HG03135 (cell line): ENCODE measurements at regions not wholly inside any gene's neighbourhood (a gene's known extent, or its start where the extent isn't known, plus 50 kb on each side); places are given as distances from the start of the nearest gene placed in this dataset.
"Not testable (repeated sequence)": the region's sequence is repeated elsewhere in the genome, so short reads cannot be mapped to it uniquely, and the experiment has no call there.

Experiments used
- ATAC-seq: cut with Tn5 transposase; IDR thresholded peaks from one replicate; pipeline ENCODE4 v1.9.1; 2021; ENCODE audit warnings: mild to moderate bottlenecking, moderate library complexity; ENCODE audit not compliant: unreplicated experiment

DNA sequence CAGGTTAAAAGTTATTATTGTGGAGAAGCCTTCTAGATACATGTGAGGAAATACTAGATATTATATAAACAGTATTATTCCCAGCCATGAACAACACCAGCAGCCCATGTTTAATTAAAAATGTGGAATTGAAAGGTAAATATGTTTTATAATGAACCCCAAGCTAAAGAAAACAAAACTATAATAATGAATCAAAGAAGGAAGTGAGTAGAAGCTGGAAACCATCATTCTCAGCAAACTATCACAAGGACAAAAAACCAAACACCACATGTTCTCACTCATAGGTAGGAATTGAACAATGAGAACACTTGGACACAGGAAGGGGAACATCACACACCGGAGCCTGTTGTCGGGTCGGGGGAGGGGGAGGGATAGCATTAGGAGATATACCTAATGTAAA is 167.6 kb upstream of the CXXC4 start:
- ATAC-seq: not testable (repeated sequence)

DNA sequence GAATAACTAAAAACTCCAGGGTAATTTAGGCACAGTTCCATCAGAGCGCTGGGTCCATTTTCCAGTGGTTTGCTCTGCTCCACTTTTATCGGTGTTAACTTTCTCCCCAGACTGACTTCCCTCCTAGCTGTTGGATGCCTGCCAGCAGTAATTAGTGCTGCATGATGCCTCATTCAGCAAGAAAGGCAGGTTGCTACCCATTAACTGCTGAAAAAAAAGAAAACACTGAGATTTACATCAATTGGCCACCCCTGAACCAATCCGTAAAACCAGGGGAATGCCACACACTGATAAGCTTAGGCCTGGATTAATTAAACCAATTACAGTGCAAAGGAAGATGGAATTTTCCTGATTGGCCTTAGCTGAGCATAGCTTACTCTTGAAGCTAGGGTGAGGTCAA is 182.4 kb upstream of the CXXC4 start:
- ATAC-seq: no peak

GRCh38 chr4:104682311-104682710 is 187.6 kb upstream of the CXXC4 start:
- no peak for ATAC-seq

- ATAC-seq: no peak
These were observed 199.0 kb upstream of the CXXC4 start for GRCh38 chr4:104693601-104694201.

DNA sequence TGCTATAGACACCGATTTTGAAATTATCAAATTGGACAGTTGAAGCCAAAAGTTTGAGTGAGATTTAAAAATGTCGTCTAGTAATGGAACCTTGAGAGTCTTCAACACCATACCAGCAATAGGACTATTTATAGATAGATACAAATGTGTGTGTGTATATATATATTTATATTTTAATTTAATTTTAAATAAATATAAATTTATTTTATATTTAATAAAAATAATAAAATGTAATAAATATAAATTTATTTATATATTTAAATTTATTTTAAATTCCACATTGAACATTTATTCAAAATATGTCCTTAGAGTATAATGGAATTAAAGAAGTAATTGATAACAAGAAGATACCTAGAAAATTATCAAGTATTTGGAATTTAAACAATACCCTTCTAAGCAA is 221.9 kb upstream of the CXXC4 start:
- no peak for ATAC-seq

DNA sequence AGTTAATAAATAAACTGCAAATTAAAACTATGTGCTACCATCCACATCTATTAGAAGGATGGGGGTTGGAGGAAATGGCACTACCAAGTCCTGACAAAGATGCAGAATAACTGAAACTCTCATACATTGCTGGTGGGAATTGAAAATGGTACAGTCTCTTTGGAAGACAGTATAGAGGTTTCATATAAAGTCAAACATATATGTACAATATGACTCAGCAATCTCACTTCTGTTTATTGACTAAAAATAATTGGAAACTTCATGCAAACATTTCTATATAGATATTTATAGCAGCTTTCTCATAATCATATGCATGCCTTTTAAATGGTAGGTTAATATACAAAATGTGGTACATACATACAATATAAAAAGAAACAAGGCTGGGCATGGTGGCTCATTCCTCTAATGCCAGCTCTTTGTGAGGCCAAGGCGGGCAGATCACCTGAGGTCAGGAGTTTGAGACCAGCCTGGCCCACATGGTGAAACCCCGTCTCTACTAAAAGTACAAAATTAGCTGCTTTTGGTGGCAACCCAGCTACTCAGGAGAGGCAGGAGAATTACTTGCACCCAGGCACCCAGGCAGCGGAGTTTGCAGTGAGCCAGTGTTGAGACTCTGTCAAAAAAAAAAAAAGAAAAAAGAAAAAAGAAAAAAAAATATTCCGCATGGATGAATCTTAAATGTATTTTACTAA is 225.0 kb upstream of the CXXC4 start:
- ATAC-seq: peak; percentile 99

GRCh38 chr4:104722467-104722866 is 227.8 kb upstream of the CXXC4 start:
- no peak for ATAC-seq

DNA sequence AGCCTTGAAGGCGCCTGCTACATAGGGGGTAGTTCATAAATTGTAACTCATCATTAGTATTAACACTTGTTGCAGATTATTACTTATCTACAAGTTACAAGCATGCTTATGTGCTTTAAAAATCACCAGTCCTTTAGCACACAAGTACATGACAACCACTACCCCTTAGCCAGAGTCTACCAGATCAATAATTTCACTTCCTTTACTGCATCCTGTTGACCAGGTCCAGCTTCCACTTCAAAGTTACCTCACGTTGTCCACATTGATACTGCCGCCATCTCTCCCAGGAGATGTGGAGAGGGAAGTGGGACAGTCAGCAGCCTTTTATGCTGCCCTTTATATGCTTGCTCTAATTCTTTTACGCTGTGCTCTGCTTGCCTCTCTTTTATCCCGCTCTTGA is 231.3 kb upstream of the CXXC4 start:
- ATAC-seq: peak; percentile 54

- no peak for ATAC-seq
These were observed 232.9 kb upstream of the CXXC4 start for GRCh38 chr4:104727643-104728042.

- ATAC-seq: no peak
These were observed 233.9 kb upstream of the CXXC4 start for GRCh38 chr4:104728380-104729122.

GRCh38 chr4:104732766-104733165 is 238.1 kb upstream of the CXXC4 start:
- no peak for ATAC-seq

DNA sequence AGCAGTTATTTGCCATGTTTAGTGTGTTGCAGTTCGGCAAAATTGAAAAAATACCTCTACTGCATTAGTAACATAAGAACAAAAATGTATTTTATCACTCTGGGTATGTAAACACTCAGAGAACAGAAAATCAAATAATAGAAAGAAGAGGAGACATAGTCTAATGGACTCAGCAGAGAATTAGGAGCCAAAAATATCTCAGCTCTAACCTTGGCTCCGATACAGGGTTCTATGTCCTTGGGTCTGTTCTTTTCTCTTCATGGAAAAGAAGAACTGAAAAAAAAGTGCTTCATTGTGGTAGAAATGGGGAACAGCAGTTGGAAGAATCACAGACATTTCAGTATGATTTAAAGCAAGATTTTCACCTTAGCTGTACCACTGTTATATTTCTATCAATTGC is 240.5 kb upstream of the CXXC4 start:
- no peak for ATAC-seq

GRCh38 chr4:104740161-104740560 is 245.5 kb upstream of the CXXC4 start:
- ATAC-seq: no peak

DNA sequence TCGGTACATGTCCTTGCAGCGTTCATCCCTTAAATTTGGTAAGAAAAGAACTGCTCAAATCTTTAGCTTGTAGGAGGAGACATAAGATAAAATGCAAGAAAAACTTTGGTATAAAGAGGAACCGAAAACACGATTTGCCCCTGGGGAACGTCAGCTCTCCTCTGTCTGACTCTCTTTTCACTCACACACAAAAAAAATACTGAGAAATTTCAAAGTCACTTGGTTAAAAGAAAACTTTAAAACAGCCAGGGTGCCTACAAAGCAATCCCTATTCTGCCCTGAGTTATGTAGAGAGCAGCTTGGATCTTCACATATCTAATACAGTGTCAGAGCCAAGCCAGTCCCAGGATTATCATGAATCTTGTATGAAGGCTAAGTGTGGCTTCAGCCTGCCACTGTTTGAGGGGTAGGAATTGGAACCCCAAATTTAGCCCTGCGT is 248.5 kb upstream of the CXXC4 start:
- ATAC-seq: peak; percentile 98

- no peak for ATAC-seq
These were observed 252.9 kb upstream of the CXXC4 start for GRCh38 chr4:104747635-104748034.

DNA sequence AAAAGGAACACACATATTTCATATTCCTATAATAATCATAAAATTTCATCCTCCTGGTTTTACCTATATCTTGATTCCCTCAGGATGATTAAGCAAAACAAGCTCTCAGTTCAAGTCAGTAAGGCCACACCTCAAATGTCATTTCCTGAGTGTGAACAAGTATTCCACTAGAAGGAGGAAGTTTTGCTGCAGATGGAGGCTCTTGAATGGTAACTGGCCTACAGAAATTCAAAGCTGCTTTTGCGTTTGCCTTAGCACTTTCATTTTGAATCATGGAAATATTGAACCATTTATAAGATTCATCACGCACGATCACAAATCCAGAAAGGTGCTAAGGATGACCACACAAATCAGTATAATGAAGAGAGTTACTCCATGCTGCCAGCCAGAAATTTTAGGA is 254.4 kb upstream of the CXXC4 start:
- no peak for ATAC-seq

DNA sequence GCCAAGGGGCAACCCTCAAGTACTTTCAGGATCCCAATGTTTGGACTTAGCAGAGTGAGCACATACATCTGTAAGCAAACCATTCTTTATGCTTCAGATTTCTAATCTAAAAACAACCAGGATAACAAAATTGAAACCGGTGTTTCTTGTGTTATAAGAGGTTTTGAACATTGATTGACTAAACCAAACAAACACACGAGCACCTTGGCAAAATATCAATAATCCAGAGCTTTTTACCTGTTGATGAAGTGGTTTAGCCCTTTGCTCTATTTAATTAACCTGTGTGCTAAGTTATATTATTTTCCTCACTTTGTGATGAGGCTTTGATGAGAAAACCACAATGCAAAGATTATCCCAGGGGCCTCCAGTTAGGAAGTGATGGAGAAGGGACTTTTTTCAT is 255.3 kb upstream of the CXXC4 start:
- no peak for ATAC-seq

GRCh38 chr4:104751468-104751867 is 256.8 kb upstream of the CXXC4 start:
- ATAC-seq: no peak

- ATAC-seq: peak; percentile 82
These were observed 257.6 kb upstream of the CXXC4 start for GRCh38 chr4:104752337-104752736.

DNA sequence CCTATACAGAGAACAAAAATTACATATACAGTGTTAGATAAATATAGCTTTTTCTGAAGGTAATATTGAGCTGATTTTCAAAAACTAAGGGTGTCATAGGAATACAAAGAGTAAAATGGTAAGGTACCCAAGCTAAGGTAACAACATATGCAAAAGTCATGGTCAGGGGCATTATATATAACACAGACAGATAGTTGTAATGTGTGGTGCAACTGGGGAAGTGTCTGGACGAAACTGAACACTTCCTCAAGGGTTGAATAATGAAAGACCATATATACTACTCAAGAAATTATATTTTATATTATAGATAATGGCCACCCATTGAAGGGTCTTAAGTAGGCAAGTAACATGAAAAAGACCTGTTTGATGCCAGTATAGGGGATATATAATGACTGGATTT is 262.1 kb upstream of the CXXC4 start:
- ATAC-seq: no peak

GRCh38 chr4:104758574-104758973 is 263.9 kb upstream of the CXXC4 start:
- no peak for ATAC-seq

GRCh38 chr4:104763554-104764222 is 269.0 kb upstream of the CXXC4 start:
- ATAC-seq: no peak
